HG02642 (cell line): ENCODE measurements at regions not wholly inside any gene's neighbourhood (a gene's known extent, or its start where the extent isn't known, plus 50 kb on each side); places are given as distances from the start of the nearest gene placed in this dataset.
"Not testable (repeated sequence)": the region's sequence is repeated elsewhere in the genome, so short reads cannot be mapped to it uniquely, and the experiment has no call there.

Experiments used
- ATAC-seq: cut with Tn5 transposase; IDR thresholded peaks from one replicate; pipeline ENCODE4 v1.9.1; 2021; ENCODE audit warnings: mild to moderate bottlenecking; ENCODE audit not compliant: unreplicated experiment, poor library complexity

DNA sequence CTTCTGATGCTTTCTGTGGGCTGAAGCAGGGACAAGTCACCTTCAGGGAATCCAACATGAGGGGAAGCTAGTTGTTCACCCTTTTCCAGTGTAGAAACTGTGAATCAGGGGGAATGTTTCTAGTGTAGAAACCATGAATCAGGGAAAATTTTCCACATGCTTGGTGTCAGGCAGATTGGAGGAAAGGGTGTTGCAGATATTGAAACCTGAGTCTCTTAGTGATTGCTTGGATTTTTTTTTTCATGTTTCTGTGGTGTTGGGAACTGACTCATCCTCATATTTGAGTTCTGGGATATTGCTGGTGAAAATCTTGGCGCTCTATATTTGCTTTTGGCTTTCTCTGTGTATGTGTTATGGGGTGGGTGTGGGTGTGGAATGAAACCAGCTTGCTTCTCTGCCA is 144.5 kb upstream of the FBXO33 start:
- no peak for ATAC-seq

DNA sequence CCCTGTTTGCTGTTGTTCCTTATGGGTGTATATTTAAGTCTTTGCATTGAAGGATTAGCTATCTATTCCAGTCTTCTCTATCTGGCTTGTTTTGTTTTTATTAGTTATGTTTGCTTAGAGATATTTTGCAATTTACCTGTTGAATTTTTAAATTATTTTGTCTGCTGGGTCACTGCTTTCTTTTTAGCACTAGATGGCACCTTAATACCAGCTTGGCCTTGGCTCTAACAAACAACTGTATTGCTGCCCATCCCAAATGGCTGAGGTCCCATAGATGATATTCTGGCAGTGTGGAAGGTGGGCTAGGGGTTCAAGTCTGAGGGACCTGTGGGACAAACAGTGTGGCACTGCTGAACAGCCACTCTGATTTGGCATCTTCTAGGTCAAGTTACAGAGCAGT is 144.0 kb upstream of the FBXO33 start:
- no peak for ATAC-seq

DNA sequence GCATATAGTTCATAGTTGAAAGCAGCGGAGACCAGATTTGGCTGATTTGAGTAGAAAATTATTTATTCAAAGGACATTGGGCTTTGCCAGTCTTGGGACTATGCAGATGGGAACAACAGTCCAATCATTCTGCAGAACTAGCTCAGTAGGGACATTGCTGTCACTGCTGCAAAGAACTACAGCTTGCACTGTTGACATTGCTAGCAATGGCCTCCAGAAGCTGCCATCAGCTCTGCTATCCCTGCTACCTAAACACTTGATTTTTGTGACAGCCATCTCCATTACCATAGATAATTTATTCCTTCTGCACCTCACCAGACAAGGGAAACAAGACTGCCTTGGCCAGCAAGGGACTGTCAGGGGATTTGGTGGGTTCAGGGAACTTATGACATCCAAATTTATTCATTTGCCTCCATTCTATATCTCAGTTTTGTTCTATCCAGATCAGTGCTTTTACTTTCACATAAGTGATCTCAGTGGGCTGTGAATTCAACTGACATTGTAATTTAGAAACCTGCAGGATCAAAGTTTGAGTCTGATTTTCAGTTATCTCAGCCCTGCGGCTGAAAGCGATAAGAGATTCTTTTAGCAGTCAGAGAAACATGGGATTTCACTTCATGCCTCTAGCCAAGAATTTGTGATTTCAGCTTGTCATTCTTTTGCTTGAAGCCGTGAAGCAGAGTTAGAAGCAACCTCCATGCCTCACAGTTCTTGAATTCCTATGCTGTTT is 136.7 kb upstream of the FBXO33 start:
- no peak for ATAC-seq

DNA sequence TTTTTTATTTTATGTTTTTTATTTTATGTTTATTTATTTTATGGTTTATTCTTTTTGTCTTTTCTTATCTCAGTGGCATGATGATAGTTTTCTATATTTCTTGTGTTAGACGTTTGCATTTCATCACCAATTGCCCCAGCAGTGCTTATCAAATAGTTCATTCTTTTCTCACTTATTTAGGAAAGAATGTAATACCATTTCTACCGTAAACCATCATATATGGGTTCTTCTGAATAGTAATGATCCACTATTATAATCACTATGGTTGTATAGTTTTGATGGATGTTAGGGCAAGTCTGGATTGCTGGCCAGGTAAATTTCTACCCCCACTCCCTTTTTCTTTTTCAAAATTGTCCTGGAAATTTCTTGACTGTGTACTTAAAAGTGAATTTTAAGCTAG is 134.6 kb upstream of the FBXO33 start:
- no peak for ATAC-seq

DNA sequence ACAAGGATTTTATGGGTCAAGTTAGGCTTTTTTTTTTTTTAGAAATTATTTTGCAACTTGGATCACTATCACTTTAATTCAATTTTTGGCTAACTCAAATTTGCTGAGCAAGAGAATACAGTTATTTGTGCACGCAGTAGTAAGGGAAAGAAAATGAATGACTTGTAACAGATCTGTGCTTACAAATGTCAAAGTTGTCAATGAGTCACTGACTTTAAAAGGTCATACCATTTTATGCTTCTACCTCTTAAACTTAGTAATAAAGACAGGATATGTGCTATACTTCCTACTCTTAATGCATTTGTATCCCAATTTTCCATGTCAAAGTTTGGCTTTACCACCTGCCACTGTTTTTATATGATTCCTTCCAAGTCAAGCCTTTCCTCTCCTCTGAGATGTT is 131.1 kb upstream of the FBXO33 start:
- no peak for ATAC-seq

DNA sequence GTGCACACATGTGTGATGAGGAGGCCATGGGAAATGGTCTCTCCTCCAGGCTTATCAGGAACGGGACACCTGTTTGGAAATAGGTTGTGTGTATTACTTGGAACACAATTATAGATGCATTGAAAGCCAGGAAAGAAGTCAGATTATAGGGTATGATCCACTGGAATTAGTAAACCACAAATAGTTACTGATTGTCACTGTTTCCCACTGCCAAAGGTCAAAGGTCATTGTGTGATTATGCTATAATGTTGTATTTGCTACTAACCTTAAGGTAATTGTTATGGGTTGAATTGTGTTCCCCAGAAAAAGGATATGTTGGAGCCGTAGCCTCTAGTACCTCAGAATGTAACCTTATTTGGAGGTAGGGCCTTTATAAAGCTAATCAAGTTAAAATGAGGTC is 129.9 kb upstream of the FBXO33 start:
- ATAC-seq: no peak

DNA sequence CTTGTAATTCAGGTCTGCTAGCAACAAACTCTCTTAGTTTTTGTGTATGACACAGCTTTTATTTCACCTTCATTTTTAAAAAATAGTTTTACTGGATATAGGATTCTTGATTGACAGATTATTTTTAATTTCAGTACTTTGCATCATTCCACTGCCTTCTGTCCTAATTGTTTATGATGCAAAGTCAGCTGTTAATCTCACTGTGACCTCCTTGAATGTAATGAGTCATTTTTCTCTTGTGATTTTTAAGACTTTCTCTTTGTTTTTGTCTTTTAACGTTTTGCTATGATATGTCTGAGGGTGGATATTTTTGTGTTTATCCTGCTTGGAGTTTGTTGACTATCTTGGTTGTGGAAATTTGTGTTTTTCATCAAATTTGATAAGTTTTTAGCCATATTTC is 126.3 kb upstream of the FBXO33 start:
- no peak for ATAC-seq

- ATAC-seq: no peak
Observed at GRCh38 chr14:39555749-39556148, 123.5 kb upstream of the FBXO33 start.

GRCh38 chr14:39554576-39554975 is 122.3 kb upstream of the FBXO33 start:
- ATAC-seq: no peak

DNA sequence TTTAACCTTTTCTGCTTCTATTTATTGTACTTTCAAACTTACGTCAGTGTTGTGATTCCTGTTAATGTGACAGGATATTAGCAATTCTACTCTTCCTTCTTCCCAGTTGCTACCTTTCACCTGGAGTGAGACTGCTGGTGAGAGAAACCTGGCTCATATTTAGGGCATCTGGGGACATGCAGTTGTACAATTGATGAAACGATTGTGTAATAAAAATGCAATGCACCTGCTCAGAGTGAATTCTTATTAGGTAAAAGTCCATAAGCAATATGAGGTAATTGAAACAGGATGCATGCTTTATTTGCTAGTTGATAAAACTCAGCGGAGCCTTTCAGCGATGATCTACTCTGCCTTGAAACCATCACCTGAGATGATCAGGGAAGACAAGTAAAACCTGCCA is 116.1 kb upstream of the FBXO33 start:
- no peak for ATAC-seq

DNA sequence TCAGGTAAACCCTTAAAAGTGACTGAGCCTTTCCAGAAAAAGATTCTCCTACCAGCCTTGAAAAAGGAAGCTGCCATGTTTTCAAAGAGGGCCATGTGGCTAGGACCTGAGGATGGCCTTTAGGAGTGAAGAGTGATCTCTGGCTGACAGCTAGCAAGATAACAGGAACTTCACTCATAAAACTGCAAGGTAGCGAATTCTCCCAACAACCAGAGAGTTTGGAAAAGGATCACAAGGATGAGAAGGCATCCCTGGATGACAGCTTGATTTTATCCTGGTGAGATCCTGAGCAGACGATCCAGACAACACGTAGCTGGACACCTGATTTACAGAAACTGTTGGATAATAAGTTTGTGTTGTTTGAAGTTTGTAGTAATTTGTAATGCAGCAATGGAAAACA is 115.6 kb upstream of the FBXO33 start:
- no peak for ATAC-seq

- no peak for ATAC-seq
Observed at GRCh38 chr14:39505812-39506211, 73.6 kb upstream of the FBXO33 start.

DNA sequence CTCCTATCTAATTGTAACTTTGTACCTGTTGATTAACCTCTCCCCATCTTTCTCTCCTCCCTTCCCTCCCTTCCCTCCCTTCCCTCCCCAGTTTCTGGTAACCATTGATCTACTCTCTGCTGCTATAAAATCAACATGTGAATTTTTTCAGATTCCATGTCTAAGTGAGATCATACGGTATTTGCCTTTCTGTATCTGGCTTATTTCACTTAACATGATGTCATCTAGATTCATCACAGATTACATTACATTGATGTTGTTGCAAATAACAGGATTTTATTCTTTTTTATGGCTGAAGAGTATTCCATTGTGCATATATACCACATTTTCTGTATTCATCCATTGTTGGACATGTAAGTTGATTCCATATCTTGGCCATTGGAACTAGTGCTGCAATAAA is 68.0 kb upstream of the FBXO33 start:
- ATAC-seq: no peak

DNA sequence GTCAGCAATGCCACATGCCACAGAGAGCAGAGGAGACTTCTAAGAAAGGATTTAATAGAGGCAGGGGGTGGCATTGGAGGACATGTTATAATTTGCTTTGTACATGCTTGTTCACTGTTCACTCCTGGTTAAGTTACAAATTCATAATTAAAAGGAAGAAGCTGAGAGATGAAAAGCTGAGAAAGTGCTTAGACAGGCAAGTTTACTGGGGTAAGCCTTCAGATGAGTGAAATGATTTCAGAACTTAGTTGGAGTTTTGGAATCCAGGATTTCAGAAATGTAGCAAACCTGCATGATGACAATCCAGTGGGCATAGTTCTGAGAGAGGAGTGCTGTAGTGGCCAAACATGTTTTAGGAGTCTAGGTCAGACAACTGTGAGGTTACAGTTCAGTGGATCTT is 67.3 kb upstream of the FBXO33 start:
- ATAC-seq: no peak

- ATAC-seq: not testable (repeated sequence)
Observed at GRCh38 chr14:39497677-39498076, 65.4 kb upstream of the FBXO33 start.

GRCh38 chr14:39492267-39492666 is 60.0 kb upstream of the FBXO33 start:
- no peak for ATAC-seq

GRCh38 chr14:39491134-39491571 is 58.9 kb upstream of the FBXO33 start:
- no peak for ATAC-seq

DNA sequence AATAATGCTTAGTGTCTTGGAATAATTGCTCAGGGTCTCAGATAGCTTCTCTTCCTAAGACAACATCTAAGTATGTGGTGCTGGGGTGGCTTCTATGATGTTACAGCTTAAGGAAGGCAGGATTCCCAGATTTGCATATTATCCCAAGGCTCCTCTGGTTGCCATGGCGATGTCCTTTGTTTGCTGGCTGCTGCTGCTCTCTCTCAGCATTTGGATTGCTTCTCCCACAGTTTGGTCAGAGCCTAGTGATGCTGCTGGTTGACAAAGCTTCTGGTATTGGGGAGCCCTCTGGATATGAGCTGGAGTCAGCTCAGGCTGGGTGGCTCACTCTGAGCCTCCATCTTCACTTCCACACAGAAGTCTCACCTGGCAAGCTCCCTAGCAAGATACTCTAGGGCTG is 56.4 kb upstream of the FBXO33 start:
- ATAC-seq: no peak

- no peak for ATAC-seq
Observed at GRCh38 chr14:39483682-39484081, 51.4 kb upstream of the FBXO33 start.
